GM20000 (cell line): ENCODE measurements at regions not wholly inside any gene's neighbourhood (a gene's known extent, or its start where the extent isn't known, plus 50 kb on each side); places are given as distances from the start of the nearest gene placed in this dataset.

ENCODE experiments used
- DNase-seq: peaks from one replicate; pipeline ENCODE4 v3.0.0; 2012; ENCODE audit warnings: low spot score
- TF ChIP-seq, protein P1 (sequence below): IDR thresholded peaks from 2 replicates; pipeline ENCODE4 v1.5.1; 2012; ENCODE audit warnings: mild to moderate bottlenecking, control low read depth; ENCODE audit errors: extremely low read depth, missing control alignments

GRCh38 chr13:107493266-107493665 lies 722.1 kb downstream of the LIG4 start:
- DNase-seq, result no peak
- TF ChIP-seq, protein P1, sequence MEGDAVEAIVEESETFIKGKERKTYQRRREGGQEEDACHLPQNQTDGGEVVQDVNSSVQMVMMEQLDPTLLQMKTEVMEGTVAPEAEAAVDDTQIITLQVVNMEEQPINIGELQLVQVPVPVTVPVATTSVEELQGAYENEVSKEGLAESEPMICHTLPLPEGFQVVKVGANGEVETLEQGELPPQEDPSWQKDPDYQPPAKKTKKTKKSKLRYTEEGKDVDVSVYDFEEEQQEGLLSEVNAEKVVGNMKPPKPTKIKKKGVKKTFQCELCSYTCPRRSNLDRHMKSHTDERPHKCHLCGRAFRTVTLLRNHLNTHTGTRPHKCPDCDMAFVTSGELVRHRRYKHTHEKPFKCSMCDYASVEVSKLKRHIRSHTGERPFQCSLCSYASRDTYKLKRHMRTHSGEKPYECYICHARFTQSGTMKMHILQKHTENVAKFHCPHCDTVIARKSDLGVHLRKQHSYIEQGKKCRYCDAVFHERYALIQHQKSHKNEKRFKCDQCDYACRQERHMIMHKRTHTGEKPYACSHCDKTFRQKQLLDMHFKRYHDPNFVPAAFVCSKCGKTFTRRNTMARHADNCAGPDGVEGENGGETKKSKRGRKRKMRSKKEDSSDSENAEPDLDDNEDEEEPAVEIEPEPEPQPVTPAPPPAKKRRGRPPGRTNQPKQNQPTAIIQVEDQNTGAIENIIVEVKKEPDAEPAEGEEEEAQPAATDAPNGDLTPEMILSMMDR, result no peak

GRCh38 chr13:107482688-107483087 lies 732.6 kb downstream of the LIG4 start:
- TF ChIP-seq, protein P1, result no peak
- DNase-seq, result no peak

DNA sequence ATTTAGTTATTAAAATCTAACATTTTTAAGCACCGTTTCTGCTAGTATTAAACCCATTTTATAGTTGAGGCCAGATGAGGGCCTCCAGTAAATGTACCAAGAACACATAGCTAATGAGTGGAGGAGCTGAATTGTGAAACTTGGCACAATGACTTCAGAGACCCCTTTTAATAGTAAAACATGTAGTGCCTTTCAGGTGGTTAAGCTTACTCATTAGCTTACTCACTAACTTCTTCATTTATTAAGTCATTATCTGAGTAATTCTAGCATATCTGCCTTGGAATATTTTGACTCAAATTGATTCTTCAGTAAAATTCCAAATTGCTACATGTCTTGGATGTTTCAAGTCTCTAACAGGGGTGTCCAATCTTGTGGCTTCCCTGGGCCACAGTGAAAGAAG lies 735.2 kb downstream of the LIG4 start:
- no peak for DNase-seq
- TF ChIP-seq, protein P1, result no peak

- TF ChIP-seq, protein P1, result no peak
These were observed 737.5 kb downstream of the LIG4 start for GRCh38 chr13:107477772-107478379.

GRCh38 chr13:107475753-107476453 lies 739.4 kb downstream of the LIG4 start:
- DNase-seq, result no peak
- TF ChIP-seq, protein P1, result no peak

More at GRCh38 chr13:107477772-107478379, 737.5 kb downstream of the LIG4 start:
- DNase-seq, result no peak

DNA sequence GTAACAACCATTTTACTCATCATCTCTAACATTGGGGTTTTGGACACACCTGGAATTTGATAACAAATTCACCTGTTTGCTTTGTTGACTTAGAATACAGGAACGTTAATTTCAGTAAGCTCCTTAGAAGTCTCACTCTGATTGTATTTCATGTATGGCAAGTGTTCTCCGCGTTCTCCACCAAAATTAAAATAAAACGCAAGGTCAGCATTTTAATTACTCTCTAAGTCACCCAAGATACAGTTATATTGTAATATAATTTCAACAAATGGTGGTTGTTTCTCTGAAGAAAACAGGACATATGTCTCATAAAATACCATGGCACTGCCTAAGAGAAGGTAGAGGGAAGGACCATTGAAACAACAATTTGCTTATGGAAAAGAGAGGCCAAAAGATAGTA lies 742.1 kb downstream of the LIG4 start:
- TF ChIP-seq, protein P1, result no peak
- DNase-seq, result no peak

- DNase-seq, result no peak
- TF ChIP-seq, protein P1, result no peak
These were observed 748.8 kb downstream of the LIG4 start for GRCh38 chr13:107466326-107467099.
